HFFc6 (cell line): ENCODE measurements at regions not wholly inside any gene's neighbourhood (a gene's known extent, or its start where the extent isn't known, plus 50 kb on each side); places are given as distances from the start of the nearest gene placed in this dataset.
"Not testable (repeated sequence)": the region's sequence is repeated elsewhere in the genome, so short reads cannot be mapped to it uniquely, and the experiment has no call there.

ENCODE experiments used
- DNase-seq: peaks from one replicate; pipeline ENCODE4 v3.0.0-alpha.2; 2018
- H3K27ac Mint-ChIP-seq: 2 replicates; pipeline ENCODE4 v1.8.0; 2020; ENCODE audit warnings: mild to moderate bottlenecking, mixed read lengths
- H3K27me3 Mint-ChIP-seq: 2 replicates; pipeline ENCODE4 v1.8.0; 2021; ENCODE audit warnings: mild to moderate bottlenecking, moderate library complexity, mixed read lengths; ENCODE audit not compliant: insufficient read depth
- H3K36me3 Mint-ChIP-seq: 2 replicates; pipeline ENCODE4 v1.8.0; 2021; ENCODE audit warnings: low read depth, mixed read lengths
- H3K4me1 Mint-ChIP-seq: 2 replicates; pipeline ENCODE4 v1.8.0; 2020; ENCODE audit warnings: low read depth, mixed read lengths
- H3K4me3 Mint-ChIP-seq: 2 replicates; pipeline ENCODE4 v1.8.0; 2020; ENCODE audit warnings: mild to moderate bottlenecking, moderate library complexity, mixed read lengths
- H3K9me3 Mint-ChIP-seq: 2 replicates; pipeline ENCODE4 v1.8.0; 2020; ENCODE audit warnings: mild to moderate bottlenecking, mixed read lengths
- CTCF ChIP-seq: fragments of 200-600 bp; sonication (generic); IDR thresholded peaks from 2 replicates; pipeline ENCODE4 v1.5.0; 2021; ENCODE audit warnings: antibody characterized with exemption, mild to moderate bottlenecking

GRCh38 chr14:22106700-22107697 is 433.4 kb upstream of the OR4E1 start:
- H3K27ac Mint-ChIP-seq: no peak overlapping the region
- H3K4me1 Mint-ChIP-seq: no peaks in the 10 kb centered on the region
- H3K27me3 Mint-ChIP-seq: no peaks in the 10 kb centered on the region
- no peak overlapping the region for H3K4me3 Mint-ChIP-seq
- H3K36me3 Mint-ChIP-seq: no peaks in the 10 kb centered on the region
- TF ChIP-seq CTCF: no peak
- peaks cover 3% of the 10 kb centered on the region for H3K9me3 Mint-ChIP-seq
- DNase-seq: no peak

GRCh38 chr14:22105624-22106006 is 432.0 kb upstream of the OR4E1 start:
- no peaks in the 10 kb centered on the region for H3K4me1 Mint-ChIP-seq
- no peak for TF ChIP-seq CTCF
- H3K27ac Mint-ChIP-seq: no peak overlapping the region
- H3K9me3 Mint-ChIP-seq: peaks cover 3% of the 10 kb centered on the region
- H3K36me3 Mint-ChIP-seq: no peaks in the 10 kb centered on the region
- no peak for DNase-seq
- H3K27me3 Mint-ChIP-seq: no peaks in the 10 kb centered on the region
- H3K4me3 Mint-ChIP-seq: no peak overlapping the region

DNA sequence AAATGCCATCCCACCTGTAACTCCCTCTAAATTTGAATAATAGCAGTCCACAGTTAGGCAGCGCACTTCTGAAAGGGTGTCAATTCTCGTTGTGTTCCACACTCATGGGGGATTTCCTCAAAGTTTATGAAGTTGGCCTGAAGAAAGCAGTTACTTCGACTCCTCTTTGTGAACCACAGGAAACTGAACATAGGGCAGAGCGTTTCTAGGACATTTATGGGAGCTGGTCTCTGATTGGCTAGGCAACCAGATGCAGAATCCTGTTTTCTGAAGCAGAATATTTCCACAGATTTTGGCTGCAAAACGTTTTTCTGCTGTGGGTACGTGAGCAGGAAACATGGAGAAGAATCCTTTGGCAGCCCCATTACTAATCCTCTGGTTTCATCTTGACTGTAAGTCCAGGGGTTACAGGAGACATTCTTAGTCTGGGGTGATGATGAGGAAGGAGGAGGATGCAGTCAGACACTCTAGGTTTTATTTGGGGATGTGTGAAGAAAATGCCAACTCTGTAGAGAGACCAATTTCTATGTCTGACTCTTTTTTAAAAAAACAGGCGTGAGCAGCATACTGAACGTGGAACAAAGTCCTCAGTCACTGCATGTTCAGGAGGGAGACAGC is 431.5 kb upstream of the OR4E1 start:
- Mint-ChIP-seq H3K4me1 (no peaks in the 10 kb centered on the region), H3K27me3 (no peaks in the 10 kb centered on the region), H3K9me3 (peaks cover 3% of the 10 kb centered on the region), H3K36me3 (no peaks in the 10 kb centered on the region), H3K27ac (no peak overlapping the region), H3K4me3 (no peak overlapping the region)
- no peak for DNase-seq
- TF ChIP-seq CTCF: no peak

- H3K27ac Mint-ChIP-seq, H3K27me3 Mint-ChIP-seq, H3K4me3 Mint-ChIP-seq, H3K36me3 Mint-ChIP-seq, DNase-seq, H3K4me1 Mint-ChIP-seq: not testable (repeated sequence)
- H3K9me3 Mint-ChIP-seq: peaks cover 16% of the 10 kb centered on the region
Measured at GRCh38 chr14:22100764-22101120, 427.1 kb upstream of the OR4E1 start.

DNA sequence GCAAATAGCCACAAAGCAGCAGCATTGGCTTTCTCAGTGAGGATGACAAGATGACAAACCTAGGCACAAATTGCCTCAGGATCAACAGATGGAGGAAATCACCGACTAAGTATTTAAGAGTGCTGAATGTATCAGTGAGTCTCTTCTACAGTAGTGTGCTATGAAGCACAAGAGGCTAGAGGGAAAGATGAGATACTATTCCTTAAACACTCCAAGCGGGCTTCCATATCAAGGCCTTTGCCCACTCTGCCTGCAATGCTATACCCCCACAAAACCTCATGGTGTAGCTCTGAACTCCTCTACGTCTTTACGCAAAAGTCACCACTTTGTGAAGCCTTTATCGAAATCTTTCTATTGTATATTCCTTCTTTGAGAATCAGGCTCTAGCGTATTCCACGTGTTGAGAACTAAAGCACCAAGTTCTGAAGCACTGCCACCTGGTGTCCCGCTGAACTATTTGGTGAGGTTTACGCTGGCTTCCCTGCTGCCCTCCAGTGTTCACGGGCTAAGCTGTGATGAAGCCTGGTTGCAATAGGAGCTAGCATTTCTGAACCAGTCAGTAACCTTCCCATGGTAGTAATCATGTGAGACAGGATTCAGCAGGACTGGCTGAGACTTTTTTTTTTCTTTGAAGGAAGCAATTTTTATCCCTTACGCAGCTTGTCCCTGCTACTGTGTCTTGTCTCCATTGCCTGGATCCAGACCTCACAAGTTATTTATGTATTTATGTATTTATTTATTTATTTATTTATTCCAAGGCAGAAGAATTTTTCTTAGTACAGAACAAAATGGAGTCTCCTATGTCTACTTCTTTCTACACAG is 426.5 kb upstream of the OR4E1 start:
- H3K4me3 Mint-ChIP-seq: no peak overlapping the region
- no peaks in the 10 kb centered on the region for H3K27me3 Mint-ChIP-seq
- H3K27ac Mint-ChIP-seq: no peak overlapping the region
- no peaks in the 10 kb centered on the region for H3K4me1 Mint-ChIP-seq
- no peak for DNase-seq
- H3K36me3 Mint-ChIP-seq: no peaks in the 10 kb centered on the region; the same call in 1 of the 2 replicates
- TF ChIP-seq CTCF: no peak
- H3K9me3 Mint-ChIP-seq: peaks cover 13% of the 10 kb centered on the region
